GM12873 (cell line): ENCODE measurements at regions not wholly inside any gene's neighbourhood (a gene's known extent, or its start where the extent isn't known, plus 50 kb on each side); places are given as distances from the start of the nearest gene placed in this dataset.

Experiments
- TF ChIP-seq, protein P1 (sequence below): IDR thresholded peaks from 2 replicates; pipeline ENCODE4 v1.5.1; 2012; ENCODE audit warnings: low read depth, mild to moderate bottlenecking, moderate library complexity, low read length, control low read depth; ENCODE audit not compliant: insufficient read depth; ENCODE audit errors: missing control alignments

DNA sequence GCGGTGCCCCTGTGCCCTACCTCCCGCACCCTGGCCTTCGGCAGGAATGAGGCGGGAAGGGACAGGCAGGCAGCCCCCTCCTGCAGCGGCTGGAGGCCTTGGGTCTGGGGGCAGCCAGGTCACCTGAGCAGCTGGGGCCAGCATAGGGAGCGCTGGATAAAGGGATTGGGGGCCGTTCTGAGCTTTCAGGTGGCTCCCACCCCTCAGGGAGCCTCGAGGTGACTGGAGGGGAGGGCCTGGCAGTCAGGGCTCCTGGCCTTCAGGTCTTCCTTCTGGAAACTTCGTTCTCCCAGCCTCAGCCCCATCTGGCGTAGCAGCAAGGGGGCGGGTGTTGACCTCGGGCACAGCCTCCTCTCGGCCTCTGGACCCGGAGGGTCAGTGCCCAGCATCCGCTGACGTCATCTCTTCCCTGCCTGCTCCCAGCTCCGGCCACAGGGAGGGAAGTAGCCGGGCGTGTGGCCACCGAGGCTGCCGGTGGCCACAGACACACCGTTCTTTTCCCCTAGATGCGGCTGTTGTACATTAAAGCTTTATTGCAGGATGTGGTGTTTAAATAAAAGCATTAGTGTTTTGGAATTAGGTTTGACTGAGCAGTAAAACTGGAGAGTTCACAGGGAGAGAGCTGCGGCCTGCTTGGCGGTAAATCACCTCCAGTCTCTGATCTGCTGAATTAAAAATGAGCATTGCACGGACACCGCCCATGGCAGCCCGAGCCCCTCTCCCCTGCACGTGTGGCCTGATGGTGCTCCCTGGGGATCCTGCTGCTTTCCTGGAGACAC, 80.0 kb upstream of the GATA5 start:
- TF ChIP-seq, protein P1, sequence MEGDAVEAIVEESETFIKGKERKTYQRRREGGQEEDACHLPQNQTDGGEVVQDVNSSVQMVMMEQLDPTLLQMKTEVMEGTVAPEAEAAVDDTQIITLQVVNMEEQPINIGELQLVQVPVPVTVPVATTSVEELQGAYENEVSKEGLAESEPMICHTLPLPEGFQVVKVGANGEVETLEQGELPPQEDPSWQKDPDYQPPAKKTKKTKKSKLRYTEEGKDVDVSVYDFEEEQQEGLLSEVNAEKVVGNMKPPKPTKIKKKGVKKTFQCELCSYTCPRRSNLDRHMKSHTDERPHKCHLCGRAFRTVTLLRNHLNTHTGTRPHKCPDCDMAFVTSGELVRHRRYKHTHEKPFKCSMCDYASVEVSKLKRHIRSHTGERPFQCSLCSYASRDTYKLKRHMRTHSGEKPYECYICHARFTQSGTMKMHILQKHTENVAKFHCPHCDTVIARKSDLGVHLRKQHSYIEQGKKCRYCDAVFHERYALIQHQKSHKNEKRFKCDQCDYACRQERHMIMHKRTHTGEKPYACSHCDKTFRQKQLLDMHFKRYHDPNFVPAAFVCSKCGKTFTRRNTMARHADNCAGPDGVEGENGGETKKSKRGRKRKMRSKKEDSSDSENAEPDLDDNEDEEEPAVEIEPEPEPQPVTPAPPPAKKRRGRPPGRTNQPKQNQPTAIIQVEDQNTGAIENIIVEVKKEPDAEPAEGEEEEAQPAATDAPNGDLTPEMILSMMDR: no peak

DNA sequence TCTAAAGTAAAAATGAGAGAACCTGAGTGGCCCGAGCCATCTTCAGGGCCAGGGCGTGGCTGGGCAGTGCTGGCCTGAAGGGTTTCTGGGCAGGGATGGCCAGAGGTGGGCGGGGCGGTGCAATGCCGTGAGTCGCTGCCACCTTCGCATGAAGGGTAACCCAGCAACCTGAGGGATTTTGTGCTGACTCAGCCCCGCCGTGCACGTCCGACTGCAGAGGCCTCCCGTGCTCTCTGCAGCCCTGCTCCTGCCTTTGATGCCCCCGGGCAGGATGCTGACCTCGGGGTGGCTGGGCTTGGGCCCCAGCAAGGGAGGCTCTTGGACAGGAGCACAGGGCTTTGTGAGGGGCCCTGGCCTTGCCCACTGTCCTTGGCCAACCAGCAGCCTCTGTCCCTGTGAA, 81.7 kb upstream of the GATA5 start:
- TF ChIP-seq, protein P1: no peak

DNA sequence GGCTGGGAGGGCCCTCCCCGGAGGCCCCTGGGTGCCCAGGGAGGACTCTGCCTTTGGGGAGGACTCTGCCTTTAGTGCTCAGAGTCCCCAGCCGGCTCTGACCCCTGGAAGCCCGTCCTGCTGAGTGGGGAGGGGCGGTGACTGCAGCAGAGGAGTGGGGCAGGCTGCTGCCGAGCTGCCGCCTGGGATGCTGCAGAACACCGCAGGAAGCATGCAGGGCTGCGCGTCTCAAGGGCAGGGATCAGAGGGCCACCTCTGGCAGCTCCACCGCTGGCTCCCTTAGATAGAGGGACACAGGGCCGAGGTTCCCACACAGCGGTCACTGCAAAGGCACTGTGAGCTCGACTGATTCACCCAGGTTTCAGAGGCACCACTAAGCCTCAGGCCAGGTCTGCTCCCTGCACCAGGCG, 82.2 kb upstream of the GATA5 start:
- TF ChIP-seq, protein P1: no peak

DNA sequence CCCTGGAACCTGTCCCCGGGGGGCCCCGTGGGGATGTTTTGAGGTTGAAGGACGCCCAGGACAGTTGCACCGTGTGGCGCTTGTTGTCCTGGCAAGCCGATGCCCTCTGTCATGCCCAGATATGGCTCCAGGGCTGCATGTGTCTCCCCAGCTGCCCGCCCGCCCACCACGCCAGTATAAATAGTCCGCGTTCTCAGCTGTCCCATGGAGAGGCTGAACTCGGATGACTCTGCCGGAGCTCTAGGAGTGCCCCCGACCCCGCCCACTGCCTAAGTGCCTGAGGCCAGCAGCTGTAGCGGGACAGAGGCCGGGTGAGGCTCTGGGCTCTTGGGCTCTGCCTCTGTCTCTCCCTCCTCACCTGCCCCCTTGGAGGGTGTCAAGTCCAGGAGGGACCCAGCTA, 83.0 kb upstream of the GATA5 start:
- TF ChIP-seq, protein P1: no peak

DNA sequence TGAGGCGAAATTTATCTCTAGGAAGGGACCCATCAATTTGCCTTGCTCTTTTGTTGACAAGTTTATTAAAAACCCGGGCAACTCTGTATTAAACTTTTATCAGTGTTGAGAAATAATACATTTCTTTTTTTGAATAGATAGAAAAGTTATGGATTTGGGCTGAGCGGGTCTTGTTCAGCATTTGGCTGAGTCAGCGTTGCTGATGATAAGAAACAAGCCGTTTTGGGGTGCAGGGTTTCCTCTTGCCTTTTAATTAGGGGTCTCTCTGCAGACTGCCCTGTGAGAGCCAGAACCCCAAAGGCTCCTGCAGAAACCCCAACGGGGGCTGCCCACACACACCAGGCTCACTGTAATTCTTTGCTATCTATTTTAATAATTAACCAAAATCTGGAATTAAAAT, 82.1 kb upstream of the SLCO4A1 start:
- TF ChIP-seq, protein P1: no peak

DNA sequence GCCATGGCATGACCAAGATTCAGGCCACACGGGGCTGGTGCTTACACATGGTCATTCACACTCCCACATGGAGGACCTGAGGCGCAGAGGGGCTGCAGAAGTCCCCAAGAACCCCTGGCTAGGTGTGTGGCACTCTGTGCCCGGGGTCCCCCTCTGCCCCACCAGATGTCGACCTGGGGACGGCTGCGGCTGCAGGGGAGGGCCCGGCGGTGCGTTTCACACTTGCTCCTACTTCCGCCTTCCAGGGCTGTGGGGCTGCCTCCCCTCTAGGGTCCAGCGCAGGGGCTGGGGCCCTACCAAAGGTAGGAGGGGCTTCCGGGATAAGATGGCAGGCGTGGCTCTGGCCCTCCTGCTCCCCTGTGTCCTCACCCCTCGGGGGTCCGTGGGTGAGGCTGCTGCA, 81.1 kb upstream of the SLCO4A1 start:
- TF ChIP-seq, protein P1: no peak

DNA sequence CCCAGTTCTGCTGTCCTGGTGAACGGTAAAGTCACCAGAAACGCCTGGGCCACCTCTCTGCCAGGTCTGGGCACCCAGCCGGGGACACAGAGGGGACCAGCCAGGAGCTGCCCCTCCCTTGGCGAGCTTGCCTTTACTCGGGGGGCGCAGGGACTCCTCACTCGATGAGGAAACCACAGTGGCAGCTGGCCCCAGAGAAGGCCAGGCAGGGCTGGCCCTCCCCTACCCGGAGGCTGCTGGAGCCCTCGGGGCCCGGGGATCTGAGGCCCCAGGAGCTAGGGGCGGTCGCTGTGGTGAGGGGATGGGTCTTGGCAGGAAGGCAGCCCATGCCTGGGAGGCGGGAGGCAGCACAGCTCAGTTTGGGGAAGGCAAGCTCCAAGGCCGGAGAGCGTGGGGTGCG, 80.4 kb upstream of the SLCO4A1 start:
- TF ChIP-seq, protein P1: no peak
